PC-3 (cell line): ENCODE measurements at regions not wholly inside any gene's neighbourhood (a gene's known extent, or its start where the extent isn't known, plus 50 kb on each side); places are given as distances from the start of the nearest gene placed in this dataset.
"Not testable (repeated sequence)": the region's sequence is repeated elsewhere in the genome, so short reads cannot be mapped to it uniquely, and the experiment has no call there.

ENCODE experiments used
- ATAC-seq: fragments of 200-7000 bp; cut with Tn5 transposase; 2 replicates; pipeline ENCODE4 v1.9.1; 2020; ENCODE audit warnings: mild to moderate bottlenecking, moderate library complexity
- BruUV-seq: library from RNA; stranded (reverse); fragments of 400-500 nt; replicated peaks from 2 replicates; lab custom pipeline; 2021; lab: Mats Ljungman, UMichigan
- CTCF ChIA-PET: fragments of 300-600 bp; sonication (Branson Sonifier 250); formaldehyde crosslinking; loops from one replicate; lab custom pipeline; 2022; ENCODE audit warnings: antibody characterized with exemption; lab: Charles Lee
- POLR2A ChIA-PET: fragments of 300-600 bp; sonication (Branson Sonifier 250); formaldehyde crosslinking; loops from one replicate; lab custom pipeline; 2022; ENCODE audit warnings: antibody characterized with exemption; ENCODE audit not compliant: unreplicated experiment; lab: Charles Lee
- DNase-seq: peaks from one replicate; pipeline ENCODE4 v3.0.0-alpha.2; 2015
- H2AFZ ChIP-seq: fragments of 300-600 bp; sonication (generic); 2 replicates; pipeline ENCODE4 v1.6.0; 2016; ENCODE audit warnings: antibody characterized with exemption, low read length
- H3F3A ChIP-seq: fragments of 300-600 bp; sonication (generic); one replicate; pipeline ENCODE4 v1.6.0; 2017; ENCODE audit warnings: antibody characterized with exemption, low read length, control low read depth, mild to moderate bottlenecking; ENCODE audit not compliant: unreplicated experiment
- H3K27ac ChIP-seq: fragments of 300-600 bp; sonication (generic); 2 replicates; pipeline ENCODE4 v1.5.1; 2016; ENCODE audit warnings: mild to moderate bottlenecking, low read length
- H3K27me3 ChIP-seq: fragments of 300-600 bp; sonication (generic); 2 replicates; pipeline ENCODE4 v1.6.1; 2016; ENCODE audit warnings: low read length, mixed read lengths
- H3K36me3 ChIP-seq: fragments of 300-600 bp; sonication (generic); 2 replicates; pipeline ENCODE4 v1.6.1; 2016; ENCODE audit warnings: low read depth, mixed run types, low read length, mixed read lengths
- H3K4me1 ChIP-seq: fragments of 300-600 bp; sonication (generic); 2 replicates; pipeline ENCODE4 v1.5.1; 2016; ENCODE audit warnings: low read length; ENCODE audit not compliant: insufficient read depth
- H3K4me2 ChIP-seq: fragments of 300-600 bp; sonication (generic); 2 replicates; pipeline ENCODE4 v1.6.0; 2016; ENCODE audit warnings: low read length
- H3K4me3 ChIP-seq: fragments of 300-600 bp; sonication (generic); 2 replicates; pipeline ENCODE4 v1.5.1; 2016; ENCODE audit warnings: mild to moderate bottlenecking, low read length, mixed read lengths
- H3K79me2 ChIP-seq: fragments of 300-600 bp; sonication (generic); 2 replicates; pipeline ENCODE4 v1.6.1; 2017; ENCODE audit warnings: low read length, mixed read lengths
- H3K9ac ChIP-seq: fragments of 300-600 bp; sonication (generic); 2 replicates; pipeline ENCODE4 v1.6.0; 2016; ENCODE audit warnings: mild to moderate bottlenecking, low read length
- H3K9me2 ChIP-seq: fragments of 300-600 bp; sonication (generic); replicated peaks from 2 replicates; pipeline ENCODE4 v1.6.1; 2016; ENCODE audit warnings: mixed run types, low read length, mixed read lengths
- H3K9me3 ChIP-seq: fragments of 300-600 bp; sonication (generic); 2 replicates; pipeline ENCODE4 v1.6.1; 2016; ENCODE audit warnings: low read length, mixed read lengths
- H4K20me1 ChIP-seq: fragments of 300-600 bp; sonication (generic); 2 replicates; pipeline ENCODE4 v1.6.1; 2016; ENCODE audit warnings: low read length, mixed read lengths
- EZH2 ChIP-seq: fragments of 300-600 bp; sonication (generic); IDR thresholded peaks from one replicate; pipeline ENCODE4 v1.6.1; 2017; ENCODE audit warnings: antibody characterized with exemption, mild to moderate bottlenecking, low read length; ENCODE audit not compliant: unreplicated experiment
- EZH2phosphoT487 ChIP-seq: fragments of 300-600 bp; sonication (generic); IDR thresholded peaks from 2 replicates; pipeline ENCODE4 v1.6.1; 2018; ENCODE audit warnings: mild to moderate bottlenecking, antibody characterized with exemption, low read length, borderline replicate concordance
- intact Hi-C: fragments of 100-400 bp; cut with micrococcal nuclease; formaldehyde crosslinking; loops from 2 replicates; pipeline ENCODE4 v1.9.0; 2023
- TF ChIP-seq, protein P1 (sequence below): fragments of 300-600 bp; sonication (generic); conservative IDR thresholded peaks from 2 replicates; pipeline ENCODE4 v1.5.1; 2017; ENCODE audit warnings: antibody characterized with exemption, low read depth, mild to moderate bottlenecking, low read length

DNA sequence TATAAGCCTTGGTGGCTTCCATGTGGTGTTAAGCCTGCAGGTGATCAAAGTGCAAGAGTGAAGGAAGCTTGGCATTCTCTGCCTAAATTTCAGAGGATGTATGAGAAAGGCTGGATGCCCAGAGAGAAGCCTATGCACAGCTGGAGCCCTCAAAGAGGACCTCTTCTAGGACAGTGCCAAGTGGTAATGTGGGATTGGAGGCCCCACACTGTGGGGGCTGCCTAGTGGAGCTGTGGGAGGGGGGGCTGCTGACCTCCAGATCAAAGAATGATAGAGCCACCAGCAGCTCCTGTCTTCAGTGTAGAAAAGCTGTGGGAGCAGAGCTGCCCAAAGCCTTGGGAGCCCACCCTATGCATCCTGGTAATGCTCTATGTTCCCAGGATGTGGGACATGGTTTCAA is 1512.7 kb upstream of the TPTE start:
- Histone ChIP-seq H3F3A (no peaks in the 10 kb centered on the region), H3K36me3 (no peaks in the 10 kb centered on the region), H3K27ac (no peak overlapping the region), H3K79me2 (no peaks in the 10 kb centered on the region), H3K4me2 (no peak overlapping the region), H2AFZ (no peak overlapping the region), H3K4me3 (no peak overlapping the region), H4K20me1 (no peaks in the 10 kb centered on the region), H3K9me3 (no peaks in the 10 kb centered on the region), H3K27me3 (peaks cover 16% of the 10 kb centered on the region), H3K9me2 (no peaks in the 10 kb centered on the region), H3K9ac (no peak overlapping the region), H3K4me1 (no peaks in the 10 kb centered on the region)
- ChIA-PET CTCF (no interaction called here), POLR2A (no interaction called here)
- no peak for ATAC-seq
- DNase-seq, result no peak
- TF ChIP-seq EZH2 (no peak), EZH2phosphoT487 (no peak)
- TF ChIP-seq, protein P1, sequence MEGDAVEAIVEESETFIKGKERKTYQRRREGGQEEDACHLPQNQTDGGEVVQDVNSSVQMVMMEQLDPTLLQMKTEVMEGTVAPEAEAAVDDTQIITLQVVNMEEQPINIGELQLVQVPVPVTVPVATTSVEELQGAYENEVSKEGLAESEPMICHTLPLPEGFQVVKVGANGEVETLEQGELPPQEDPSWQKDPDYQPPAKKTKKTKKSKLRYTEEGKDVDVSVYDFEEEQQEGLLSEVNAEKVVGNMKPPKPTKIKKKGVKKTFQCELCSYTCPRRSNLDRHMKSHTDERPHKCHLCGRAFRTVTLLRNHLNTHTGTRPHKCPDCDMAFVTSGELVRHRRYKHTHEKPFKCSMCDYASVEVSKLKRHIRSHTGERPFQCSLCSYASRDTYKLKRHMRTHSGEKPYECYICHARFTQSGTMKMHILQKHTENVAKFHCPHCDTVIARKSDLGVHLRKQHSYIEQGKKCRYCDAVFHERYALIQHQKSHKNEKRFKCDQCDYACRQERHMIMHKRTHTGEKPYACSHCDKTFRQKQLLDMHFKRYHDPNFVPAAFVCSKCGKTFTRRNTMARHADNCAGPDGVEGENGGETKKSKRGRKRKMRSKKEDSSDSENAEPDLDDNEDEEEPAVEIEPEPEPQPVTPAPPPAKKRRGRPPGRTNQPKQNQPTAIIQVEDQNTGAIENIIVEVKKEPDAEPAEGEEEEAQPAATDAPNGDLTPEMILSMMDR, result no peak
- intact Hi-C loops, result no loop called here
- no TSS peak for BruUV-seq

DNA sequence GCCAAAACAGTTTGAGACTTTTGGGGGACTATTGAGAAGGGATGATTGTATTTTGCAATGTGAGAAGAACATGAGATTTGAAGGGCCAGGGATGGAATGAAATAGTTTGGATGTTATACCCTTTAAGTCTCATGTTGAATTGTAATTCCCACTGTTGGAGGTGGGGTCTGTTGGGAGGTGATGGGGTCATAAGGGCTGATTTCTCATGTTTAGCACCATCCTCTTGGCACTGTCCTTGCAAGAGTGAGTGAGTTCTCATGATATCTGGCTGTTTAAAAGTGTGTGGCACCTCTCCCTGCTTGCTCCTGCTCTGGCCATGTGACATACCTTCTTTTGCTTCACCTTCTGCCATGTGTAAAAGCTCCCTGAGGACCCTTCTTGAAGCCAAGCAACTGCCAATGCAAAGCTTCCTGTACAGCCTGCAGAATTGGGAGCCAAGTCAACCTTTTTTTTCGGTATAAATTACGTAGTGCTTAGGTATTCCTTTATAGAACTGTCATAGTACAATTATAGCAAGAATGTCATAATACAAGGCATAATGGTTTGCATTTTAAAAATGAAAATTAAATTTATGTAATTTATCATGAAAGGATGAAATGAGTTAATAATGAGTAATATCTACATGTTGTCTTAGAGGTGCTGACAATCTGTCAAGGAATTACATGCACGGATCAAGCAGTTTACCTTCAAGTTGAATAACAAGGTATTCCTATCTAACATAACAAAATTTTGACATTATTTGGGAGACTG is 1511.9 kb upstream of the TPTE start:
- intact Hi-C loops, H3K9me2 ChIP-seq, H3K79me2 ChIP-seq, H3K4me1 ChIP-seq, CTCF ChIA-PET, POLR2A ChIA-PET, H3K4me2 ChIP-seq, H3K27ac ChIP-seq, H3K36me3 ChIP-seq, H4K20me1 ChIP-seq, H3K9ac ChIP-seq, ATAC-seq, H3F3A ChIP-seq, BruUV-seq, H3K9me3 ChIP-seq, H3K4me3 ChIP-seq, H2AFZ ChIP-seq: not testable (repeated sequence)
- peak; percentile 1 for DNase-seq
- H3K27me3 ChIP-seq, result peaks cover 24% of the 10 kb centered on the region

DNA sequence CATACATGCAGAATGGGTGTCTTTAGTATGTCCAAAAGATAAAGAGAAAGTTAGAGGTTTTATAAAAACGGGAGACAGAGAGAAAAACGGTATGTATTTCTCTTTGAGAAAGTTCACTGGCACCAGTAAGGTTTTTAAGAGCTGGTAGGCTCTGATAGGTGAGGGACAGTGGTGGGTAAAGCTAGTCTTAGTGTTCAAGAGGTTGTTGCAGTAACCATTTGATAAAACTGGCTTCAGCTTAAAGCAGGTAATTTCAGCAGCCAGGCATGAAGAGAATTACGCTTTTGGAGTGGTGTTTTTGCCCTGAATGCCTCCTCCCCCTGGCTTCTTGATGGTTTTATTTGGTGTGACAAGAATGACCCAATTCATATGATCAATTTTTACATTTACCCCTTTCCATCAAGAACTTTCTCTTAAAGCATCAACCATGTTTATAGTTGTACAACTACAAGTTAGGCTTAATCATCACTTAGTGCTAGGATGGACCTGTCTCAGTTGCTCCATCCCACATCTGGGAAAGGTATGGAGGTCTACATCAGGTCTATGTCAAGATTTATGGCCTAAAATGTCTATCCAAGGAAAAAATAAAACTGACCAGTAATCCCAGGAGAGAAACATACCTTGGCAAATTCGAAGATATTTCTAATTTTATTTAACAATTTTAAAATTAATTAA is 1511.1 kb upstream of the TPTE start:
- H2AFZ ChIP-seq, ATAC-seq, H3K4me3 ChIP-seq, H3K4me2 ChIP-seq, H3K9me2 ChIP-seq, H3K36me3 ChIP-seq, H3K27ac ChIP-seq, intact Hi-C loops, H3F3A ChIP-seq, H3K4me1 ChIP-seq, H3K9ac ChIP-seq, BruUV-seq, CTCF ChIA-PET, H3K9me3 ChIP-seq, POLR2A ChIA-PET, H4K20me1 ChIP-seq, H3K79me2 ChIP-seq: not testable (repeated sequence)
- H3K27me3 ChIP-seq, result peaks cover 28% of the 10 kb centered on the region
- DNase-seq, result peak; percentile 1

DNA sequence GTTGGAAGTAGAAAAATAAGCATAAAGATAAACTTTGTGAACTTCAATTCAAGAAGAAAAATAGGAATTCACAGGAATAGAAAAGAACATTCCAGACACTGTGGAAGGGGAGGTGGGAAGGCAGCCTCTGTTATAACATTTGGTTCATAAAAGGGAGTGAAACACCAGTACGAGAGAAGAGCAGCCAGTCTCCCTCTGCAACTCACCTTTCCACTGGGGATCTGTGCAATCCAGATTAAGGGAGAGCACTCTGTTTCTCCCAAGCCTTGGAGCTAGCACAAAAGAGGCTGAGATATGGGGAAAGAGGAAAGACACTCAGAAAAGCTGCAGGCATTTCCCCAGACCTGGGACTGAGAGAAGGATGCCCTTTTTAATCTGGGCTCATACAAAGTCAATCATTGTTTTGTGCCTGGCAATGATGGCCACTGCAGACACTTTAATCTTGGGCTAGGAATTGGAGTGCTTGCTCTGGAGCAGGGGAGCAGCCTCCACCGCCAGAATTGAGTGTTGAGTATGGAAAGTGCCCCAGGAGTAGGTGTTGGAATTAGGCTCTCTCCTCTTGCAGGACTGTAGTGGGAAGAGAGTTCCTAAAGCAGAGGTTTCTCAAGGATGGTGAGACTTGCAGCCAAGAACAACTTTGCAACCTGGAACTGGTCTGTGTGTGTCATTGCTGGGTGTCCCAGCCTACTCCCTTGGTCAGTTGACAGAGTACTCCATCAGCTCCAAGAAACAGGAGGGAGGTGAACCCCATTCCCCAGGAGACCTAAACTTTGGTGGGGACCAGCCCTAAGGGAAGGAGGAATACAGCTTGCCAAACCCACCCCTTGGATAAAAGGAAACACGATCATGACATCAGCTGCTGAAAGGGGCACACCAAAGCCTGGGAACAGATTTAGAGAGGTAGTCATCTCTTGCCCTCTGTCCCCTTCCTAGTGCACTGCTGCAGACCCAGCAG is 1510.2 kb upstream of the TPTE start:
- H3K4me3 ChIP-seq, H2AFZ ChIP-seq, H3K9ac ChIP-seq, CTCF ChIA-PET, POLR2A ChIA-PET, H3F3A ChIP-seq, H3K4me1 ChIP-seq, H4K20me1 ChIP-seq, intact Hi-C loops, H3K4me2 ChIP-seq, H3K27ac ChIP-seq, ATAC-seq, H3K9me2 ChIP-seq, BruUV-seq, H3K79me2 ChIP-seq, H3K9me3 ChIP-seq, H3K36me3 ChIP-seq: not testable (repeated sequence)
- peak; percentile 1 for DNase-seq
- H3K27me3 ChIP-seq, result peaks cover 33% of the 10 kb centered on the region

DNA sequence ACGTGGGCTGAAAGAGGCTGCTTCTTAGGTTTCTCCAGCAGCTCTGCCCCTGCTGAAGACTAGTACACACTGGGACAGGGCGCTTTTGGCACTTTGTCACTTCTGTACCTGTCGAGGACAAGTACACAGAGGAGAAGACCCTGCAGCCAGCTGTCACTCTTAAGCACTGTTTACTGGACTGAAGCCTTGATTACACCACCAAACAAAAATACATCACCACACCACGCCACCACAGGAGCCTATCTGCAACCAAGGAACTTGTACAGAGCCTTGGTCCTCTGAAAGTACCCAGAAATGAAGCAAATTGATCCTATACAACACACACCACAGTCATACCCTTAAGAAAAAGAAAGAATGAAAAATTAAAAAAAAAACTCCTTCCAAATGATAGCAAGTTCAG is 1509.5 kb upstream of the TPTE start:
- H4K20me1 ChIP-seq, H3K4me2 ChIP-seq, POLR2A ChIA-PET, H3K4me3 ChIP-seq, H2AFZ ChIP-seq, H3K9ac ChIP-seq, H3K9me3 ChIP-seq, H3F3A ChIP-seq, H3K27ac ChIP-seq, intact Hi-C loops, H3K4me1 ChIP-seq, H3K9me2 ChIP-seq, CTCF ChIA-PET, BruUV-seq, ATAC-seq, H3K79me2 ChIP-seq, H3K36me3 ChIP-seq: not testable (repeated sequence)
- peak; percentile 1 for DNase-seq
- peaks cover 33% of the 10 kb centered on the region for H3K27me3 ChIP-seq
